ENCODE measurements at regions not wholly inside any gene's neighbourhood (a gene's known extent, or its start where the extent isn't known, plus 50 kb on each side); places are given as distances from the start of the nearest gene placed in this dataset.

- Histone ChIP-seq H3K36me3 (replicated peaks; ENCODE audit: insufficient read depth, low read length) (no peaks in the 10 kb centered on the region), H3K9me2 (replicated peaks; ENCODE audit: insufficient read depth, low read length) (no peaks in the 10 kb centered on the region), H3K9me3 (replicated peaks; ENCODE audit: insufficient read depth, low read length) (no peaks in the 10 kb centered on the region), H3K27me3 (replicated peaks; ENCODE audit: insufficient read depth, low read length) (no peaks in the 10 kb centered on the region), H3K4me3 (ENCODE audit: low read length) (no peak overlapping the region), H3K9ac (ENCODE audit: low read length) (no peak overlapping the region), H4K20me1 (ENCODE audit: insufficient read depth, low read length) (no peaks in the 10 kb centered on the region), H3K4me1 (ENCODE audit: low read length) (no peaks in the 10 kb centered on the region), H3K4me2 (ENCODE audit: low read depth, low read length) (no peak overlapping the region), H3K27ac (ENCODE audit: low read length) (no peak overlapping the region), H3K79me2 (ENCODE audit: low read length) (no peaks in the 10 kb centered on the region), H2AFZ (ENCODE audit: low read length) (no peak overlapping the region), H3F3A (ENCODE audit: insufficient read depth, low read length) (no peaks in the 10 kb centered on the region)
- no peak for DNase-seq
- TF ChIP-seq EZH2 (optimal IDR thresholded peaks at IDR 0.05; ENCODE audit: low read depth, low read length), result no peak
- TF ChIP-seq EZH2phosphoT487 (IDR thresholded peaks at IDR 0.05; ENCODE audit: low read length), result no peak
- TF ChIP-seq, protein P1, sequence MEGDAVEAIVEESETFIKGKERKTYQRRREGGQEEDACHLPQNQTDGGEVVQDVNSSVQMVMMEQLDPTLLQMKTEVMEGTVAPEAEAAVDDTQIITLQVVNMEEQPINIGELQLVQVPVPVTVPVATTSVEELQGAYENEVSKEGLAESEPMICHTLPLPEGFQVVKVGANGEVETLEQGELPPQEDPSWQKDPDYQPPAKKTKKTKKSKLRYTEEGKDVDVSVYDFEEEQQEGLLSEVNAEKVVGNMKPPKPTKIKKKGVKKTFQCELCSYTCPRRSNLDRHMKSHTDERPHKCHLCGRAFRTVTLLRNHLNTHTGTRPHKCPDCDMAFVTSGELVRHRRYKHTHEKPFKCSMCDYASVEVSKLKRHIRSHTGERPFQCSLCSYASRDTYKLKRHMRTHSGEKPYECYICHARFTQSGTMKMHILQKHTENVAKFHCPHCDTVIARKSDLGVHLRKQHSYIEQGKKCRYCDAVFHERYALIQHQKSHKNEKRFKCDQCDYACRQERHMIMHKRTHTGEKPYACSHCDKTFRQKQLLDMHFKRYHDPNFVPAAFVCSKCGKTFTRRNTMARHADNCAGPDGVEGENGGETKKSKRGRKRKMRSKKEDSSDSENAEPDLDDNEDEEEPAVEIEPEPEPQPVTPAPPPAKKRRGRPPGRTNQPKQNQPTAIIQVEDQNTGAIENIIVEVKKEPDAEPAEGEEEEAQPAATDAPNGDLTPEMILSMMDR (IDR thresholded peaks at IDR 0.05; ENCODE audit: low read length), result no peak
Observed at GRCh38 chr18:62660691-62661090, 54.6 kb upstream of the PHLPP1 start.

DNA sequence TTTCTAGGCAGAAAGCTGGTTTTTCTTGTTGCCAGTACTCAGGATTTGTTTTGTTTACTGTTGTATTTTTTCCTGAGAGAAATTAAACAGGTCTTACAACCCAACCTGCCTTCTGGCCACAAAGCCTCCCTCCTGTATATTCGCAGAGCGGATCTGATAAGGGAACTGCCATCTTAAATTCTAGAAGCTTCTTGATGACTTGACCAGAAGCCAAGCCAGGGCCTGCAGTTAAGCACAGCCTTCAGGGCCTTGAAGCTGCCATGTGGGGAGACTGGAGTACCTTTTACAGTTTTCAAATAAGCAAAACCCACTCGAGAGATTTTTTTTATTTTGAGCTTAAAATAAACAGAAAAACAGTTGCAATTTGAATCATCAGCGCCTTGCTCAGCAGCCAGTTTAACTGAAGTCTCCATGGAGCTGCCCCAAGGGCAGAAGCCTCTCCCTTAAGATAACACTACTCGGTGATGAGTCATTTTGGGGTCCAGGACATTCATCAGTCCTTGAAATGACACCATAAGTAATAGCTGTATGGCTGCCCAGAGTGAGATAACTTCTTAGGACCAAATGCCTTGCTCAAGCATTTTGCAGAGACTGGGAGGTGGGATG, 51.5 kb upstream of the PHLPP1 start:
- Histone ChIP-seq H3K4me1 (ENCODE audit: low read length) (no peaks in the 10 kb centered on the region), H2AFZ (ENCODE audit: low read length) (no peak overlapping the region), H4K20me1 (ENCODE audit: insufficient read depth, low read length) (no peaks in the 10 kb centered on the region), H3K9ac (ENCODE audit: low read length) (no peak overlapping the region), H3K4me3 (ENCODE audit: low read length) (no peak overlapping the region), H3K4me2 (ENCODE audit: low read depth, low read length) (no peak overlapping the region), H3K27ac (ENCODE audit: low read length) (no peak overlapping the region), H3K79me2 (ENCODE audit: low read length) (no peaks in the 10 kb centered on the region), H3F3A (ENCODE audit: insufficient read depth, low read length) (no peaks in the 10 kb centered on the region), H3K9me2 (replicated peaks; ENCODE audit: insufficient read depth, low read length) (no peaks in the 10 kb centered on the region), H3K27me3 (replicated peaks; ENCODE audit: insufficient read depth, low read length) (no peaks in the 10 kb centered on the region), H3K36me3 (replicated peaks; ENCODE audit: insufficient read depth, low read length) (no peaks in the 10 kb centered on the region), H3K9me3 (replicated peaks; ENCODE audit: insufficient read depth, low read length) (no peaks in the 10 kb centered on the region)
- no peak for DNase-seq
- TF ChIP-seq, protein P1 (IDR thresholded peaks at IDR 0.05; ENCODE audit: low read length), result no peak
- TF ChIP-seq EZH2 (optimal IDR thresholded peaks at IDR 0.05; ENCODE audit: low read depth, low read length) (no peak), EZH2phosphoT487 (IDR thresholded peaks at IDR 0.05; ENCODE audit: low read length) (no peak)

GRCh38 chr18:62664414-62664813, 50.9 kb upstream of the PHLPP1 start:
- TF ChIP-seq EZH2phosphoT487 (IDR thresholded peaks at IDR 0.05; ENCODE audit: low read length) (no peak), EZH2 (optimal IDR thresholded peaks at IDR 0.05; ENCODE audit: low read depth, low read length) (no peak)
- TF ChIP-seq, protein P1 (IDR thresholded peaks at IDR 0.05; ENCODE audit: low read length), result no peak
- H3F3A ChIP-seq (ENCODE audit: insufficient read depth, low read length), result no peaks in the 10 kb centered on the region
- H3K4me3 ChIP-seq (ENCODE audit: low read length), result no peak overlapping the region
- H3K9me3 ChIP-seq (replicated peaks; ENCODE audit: insufficient read depth, low read length), result no peaks in the 10 kb centered on the region
- H3K79me2 ChIP-seq (ENCODE audit: low read length), result no peaks in the 10 kb centered on the region
- no peaks in the 10 kb centered on the region for H3K36me3 ChIP-seq (replicated peaks; ENCODE audit: insufficient read depth, low read length)
- no peaks in the 10 kb centered on the region for H3K4me1 ChIP-seq (ENCODE audit: low read length)
- H3K27me3 ChIP-seq (replicated peaks; ENCODE audit: insufficient read depth, low read length), result no peaks in the 10 kb centered on the region
- no peak overlapping the region for H2AFZ ChIP-seq (ENCODE audit: low read length)
- DNase-seq, result no peak
- no peak overlapping the region for H3K4me2 ChIP-seq (ENCODE audit: low read depth, low read length)
- H3K9ac ChIP-seq (ENCODE audit: low read length), result no peak overlapping the region
- H4K20me1 ChIP-seq (ENCODE audit: insufficient read depth, low read length), result no peaks in the 10 kb centered on the region
- no peaks in the 10 kb centered on the region for H3K9me2 ChIP-seq (replicated peaks; ENCODE audit: insufficient read depth, low read length)
- no peak overlapping the region for H3K27ac ChIP-seq (ENCODE audit: low read length)

Data from MM.1S (cell line).